NOMO-1 (cell line): ENCODE measurements at regions not wholly inside any gene's neighbourhood (a gene's known extent, or its start where the extent isn't known, plus 50 kb on each side); places are given as distances from the start of the nearest gene placed in this dataset.

Experiments
- DNase-seq, 2 experiments: peaks; one replicate each; lab custom pipeline; 2025; ENCODE audit not compliant: unreplicated experiment in 2 of 2; lab: John Stamatoyannopoulos, UW

- no peak for DNase-seq
Measured at GRCh38 chr6:22451962-22452361, 117.4 kb upstream of the HDGFL1 start.

- DNase-seq = no peak
Measured at GRCh38 chr6:22455378-22455777, 114.0 kb upstream of the HDGFL1 start.

- DNase-seq = no peak
Measured at GRCh38 chr6:22457996-22458395, 111.4 kb upstream of the HDGFL1 start.

GRCh38 chr6:22466665-22467245, 102.6 kb upstream of the HDGFL1 start:
- no peak for DNase-seq

- DNase-seq = no peak
Measured at GRCh38 chr6:22467645-22468044, 101.7 kb upstream of the HDGFL1 start.

- no peak for DNase-seq
Measured at GRCh38 chr6:22468256-22468965, 101.0 kb upstream of the HDGFL1 start.

- DNase-seq = no peak
Measured at GRCh38 chr6:22470454-22471131, 98.8 kb upstream of the HDGFL1 start.

GRCh38 chr6:22471132-22471690, 98.2 kb upstream of the HDGFL1 start:
- DNase-seq = no peak

- DNase-seq = no peak
Measured at GRCh38 chr6:22471746-22472145, 97.6 kb upstream of the HDGFL1 start.

- no peak for DNase-seq
Measured at GRCh38 chr6:22473991-22474682, 95.2 kb upstream of the HDGFL1 start.

- no peak for DNase-seq
Measured at GRCh38 chr6:22476811-22477390, 92.5 kb upstream of the HDGFL1 start.

GRCh38 chr6:22497276-22497675, 72.1 kb upstream of the HDGFL1 start:
- DNase-seq = no peak

GRCh38 chr6:22499815-22500214, 69.6 kb upstream of the HDGFL1 start:
- DNase-seq = no peak

GRCh38 chr6:22506496-22506895, 62.9 kb upstream of the HDGFL1 start:
- no peak for DNase-seq

- no peak for DNase-seq
Measured at GRCh38 chr6:22512686-22513427, 56.5 kb upstream of the HDGFL1 start.

- DNase-seq = no peak
Measured at GRCh38 chr6:22513667-22514066, 55.7 kb upstream of the HDGFL1 start.

- DNase-seq = no peak
Measured at GRCh38 chr6:22519237-22519636, 50.1 kb upstream of the HDGFL1 start.
